Urothelium cell line (cell line): ENCODE measurements at regions not wholly inside any gene's neighbourhood (a gene's known extent, or its start where the extent isn't known, plus 50 kb on each side); places are given as distances from the start of the nearest gene placed in this dataset.

Experiments used
- DNase-seq: peaks from one replicate; pipeline ENCODE4 v3.0.0; 2011; ENCODE audit warnings: low spot score, mixed read lengths
- FAIRE-seq: peaks from 2 replicates; lab custom pipeline; 2011; peaks lifted over from hg19 to GRCh38; lab: Jason Lieb, UNC

DNA sequence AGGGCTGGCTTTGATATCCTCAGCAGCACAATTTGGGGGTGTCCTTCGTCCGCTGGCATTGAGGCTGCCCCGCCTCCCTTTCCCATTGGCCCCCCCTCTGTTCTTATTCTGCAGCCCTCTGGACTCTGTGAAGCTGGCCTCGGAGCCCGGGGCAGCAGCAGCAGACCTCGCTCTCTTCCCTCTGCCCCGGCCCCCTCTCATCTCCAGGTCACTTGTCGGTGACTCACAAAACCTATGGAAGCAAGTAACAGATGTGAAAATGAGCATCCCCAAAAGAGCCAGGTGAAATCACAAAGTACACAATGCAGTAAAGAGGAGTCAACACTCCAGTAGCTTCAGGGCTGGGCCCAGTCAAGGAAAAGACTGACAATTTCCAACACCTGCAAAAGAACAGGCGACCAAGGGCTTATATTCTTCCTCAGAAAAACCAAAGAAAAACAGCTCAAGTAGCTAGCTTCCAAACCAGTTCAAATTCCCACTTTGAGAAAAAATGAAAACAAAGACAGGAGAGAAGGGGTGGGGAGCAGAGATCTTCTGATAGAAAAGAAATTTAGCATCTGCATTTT, 97.5 kb downstream of the ZNF608 start:
- FAIRE-seq (no peak), DNase-seq (no peak)

DNA sequence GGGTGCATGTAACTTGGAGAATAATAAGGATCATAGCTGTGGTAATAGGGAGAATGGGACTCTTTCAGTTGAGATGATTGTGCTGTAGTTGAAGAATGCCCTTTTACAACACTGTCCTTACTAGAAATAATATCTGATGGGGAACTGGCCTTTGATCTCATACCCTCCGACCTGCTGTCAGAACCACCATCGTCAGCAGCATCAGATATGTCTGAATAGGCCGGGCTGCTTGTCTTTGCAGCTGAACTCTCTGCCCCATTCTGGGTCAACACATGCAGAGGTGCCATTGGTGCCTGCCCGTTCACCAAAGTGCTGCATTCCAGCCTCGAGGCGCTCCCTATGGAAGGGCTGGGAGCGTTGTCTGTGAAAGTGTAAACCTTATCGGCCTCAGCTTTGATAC, 99.1 kb downstream of the ZNF608 start:
- FAIRE-seq = no peak
- DNase-seq = no peak

DNA sequence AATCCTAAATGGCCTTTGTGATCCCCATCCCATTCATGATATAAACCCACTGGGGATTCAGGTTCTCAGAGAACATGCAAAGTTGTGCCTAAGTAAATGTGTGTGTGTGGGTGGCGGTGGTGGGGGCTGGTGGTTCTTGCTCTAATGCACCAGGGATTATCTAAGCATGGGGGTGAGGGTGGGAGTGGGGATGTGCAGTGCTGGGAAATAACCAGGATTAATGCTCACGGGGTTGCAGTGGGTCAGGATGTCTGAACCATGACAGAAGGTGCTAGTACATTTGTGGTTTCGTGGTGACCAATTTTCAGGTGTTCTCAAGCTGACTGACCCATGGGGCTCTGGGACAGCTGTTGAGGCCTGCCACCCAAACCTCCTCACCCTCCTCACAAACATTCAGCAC, 101.0 kb downstream of the ZNF608 start:
- DNase-seq (no peak), FAIRE-seq (no peak)

DNA sequence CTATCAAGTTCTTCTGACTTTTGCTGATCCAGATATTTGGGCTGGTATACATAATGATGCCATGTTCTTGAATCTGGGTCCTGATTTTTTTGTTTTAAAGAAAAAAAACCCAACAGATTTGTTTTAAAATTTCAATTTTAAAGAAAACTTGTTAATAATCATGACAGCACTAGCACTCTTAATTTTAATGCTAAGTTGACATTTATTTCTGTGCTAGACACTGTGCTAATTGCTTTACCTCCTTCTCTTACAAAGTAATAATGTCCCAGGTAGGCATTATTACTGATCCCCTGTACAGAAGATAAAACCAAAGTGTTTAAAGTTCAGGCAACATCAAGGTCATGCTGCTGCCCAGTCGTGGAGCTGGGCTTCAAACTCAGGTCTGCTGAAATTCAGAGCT, 101.9 kb downstream of the ZNF608 start:
- no peak for DNase-seq
- FAIRE-seq = no peak

DNA sequence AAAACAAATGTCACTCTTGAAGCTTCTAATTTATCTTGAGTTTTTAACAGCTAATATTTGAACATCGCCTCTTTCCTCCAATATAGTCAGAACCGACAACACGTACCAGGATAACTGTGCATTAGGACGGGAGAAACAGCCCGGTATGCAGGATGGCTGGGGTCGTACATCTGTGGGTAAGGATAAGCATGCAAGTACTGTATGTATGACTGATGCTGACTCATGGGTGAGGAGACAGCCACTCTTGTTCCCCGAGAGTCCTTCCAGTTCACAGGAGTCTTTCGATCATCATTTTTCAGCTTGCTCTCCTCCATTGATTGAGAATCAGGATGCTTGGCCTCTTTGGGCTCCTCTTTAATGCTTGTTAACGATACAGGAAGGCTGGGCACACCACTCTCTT, 102.3 kb downstream of the ZNF608 start:
- FAIRE-seq = no peak

DNA sequence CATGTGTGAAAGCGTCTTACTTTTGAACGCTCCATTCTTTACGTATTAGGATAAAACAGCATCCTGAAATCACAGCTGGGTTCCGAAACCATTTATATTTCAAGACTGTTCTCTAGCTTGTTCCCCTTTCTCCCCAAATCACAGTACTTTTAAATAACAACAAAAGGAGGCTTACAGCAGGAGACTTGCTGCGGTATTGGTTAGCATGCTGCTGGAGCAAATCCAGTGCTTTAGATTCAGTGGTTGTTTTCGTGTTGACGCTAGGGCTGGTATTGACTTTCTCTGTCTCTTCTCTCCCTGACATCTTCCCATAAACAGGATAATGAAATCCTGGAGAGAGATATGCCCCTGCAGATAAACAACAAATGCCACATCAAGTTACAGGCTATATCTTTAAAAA, 103.1 kb downstream of the ZNF608 start:
- no peak for FAIRE-seq
- no peak for DNase-seq

More for the DNA sequence above, 102.3 kb downstream of the ZNF608 start:
- DNase-seq = no peak

DNA sequence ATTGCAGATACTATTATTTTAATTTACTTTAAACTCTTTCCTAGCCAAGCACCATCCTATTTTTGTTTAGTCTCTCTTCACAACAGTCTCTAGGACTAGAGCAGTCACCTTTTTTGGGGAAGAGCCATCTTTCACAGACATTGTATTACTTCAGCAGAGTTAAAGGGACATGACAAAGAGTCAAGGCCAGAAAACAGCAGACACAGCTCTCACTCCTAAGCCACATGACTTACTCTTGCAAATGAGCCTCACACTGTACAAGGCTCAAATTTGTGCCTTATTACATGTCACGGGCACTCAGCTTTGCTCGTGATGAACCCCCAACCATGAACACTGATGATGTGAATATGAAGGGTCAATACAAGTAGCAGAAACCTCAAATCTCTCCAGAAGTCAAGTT, 104.3 kb downstream of the ZNF608 start:
- DNase-seq (no peak), FAIRE-seq (no peak)

DNA sequence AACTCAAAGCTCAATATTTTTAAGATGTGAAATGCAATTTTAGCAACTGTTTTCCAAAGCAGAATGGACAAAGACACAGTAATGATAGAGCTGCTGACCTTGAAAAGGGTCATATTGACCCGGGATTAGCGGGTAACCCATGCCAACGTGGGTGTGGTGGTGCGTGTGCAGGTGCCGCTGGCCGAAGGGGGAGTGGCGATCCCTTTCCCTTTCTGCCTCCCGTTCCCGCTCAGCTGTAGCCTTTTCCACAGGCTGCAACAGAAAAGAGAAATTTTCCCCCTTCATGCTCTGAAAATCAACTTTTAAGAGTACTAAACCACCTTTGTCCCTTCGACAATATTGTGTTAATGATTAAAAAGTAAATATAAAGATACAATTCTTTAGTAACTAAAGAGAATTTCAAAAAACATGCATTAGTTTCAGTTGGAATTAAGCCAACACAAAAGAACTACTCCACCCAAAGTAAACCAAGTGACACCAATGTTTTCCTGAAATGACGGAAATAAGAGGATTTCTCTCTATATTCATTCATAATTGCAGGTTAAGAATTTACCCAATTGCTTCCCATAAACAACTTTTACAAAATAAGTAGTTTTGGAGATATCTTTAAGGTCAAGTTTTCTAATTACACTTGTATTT, 105.2 kb downstream of the ZNF608 start:
- DNase-seq (no peak), FAIRE-seq (no peak)

DNA sequence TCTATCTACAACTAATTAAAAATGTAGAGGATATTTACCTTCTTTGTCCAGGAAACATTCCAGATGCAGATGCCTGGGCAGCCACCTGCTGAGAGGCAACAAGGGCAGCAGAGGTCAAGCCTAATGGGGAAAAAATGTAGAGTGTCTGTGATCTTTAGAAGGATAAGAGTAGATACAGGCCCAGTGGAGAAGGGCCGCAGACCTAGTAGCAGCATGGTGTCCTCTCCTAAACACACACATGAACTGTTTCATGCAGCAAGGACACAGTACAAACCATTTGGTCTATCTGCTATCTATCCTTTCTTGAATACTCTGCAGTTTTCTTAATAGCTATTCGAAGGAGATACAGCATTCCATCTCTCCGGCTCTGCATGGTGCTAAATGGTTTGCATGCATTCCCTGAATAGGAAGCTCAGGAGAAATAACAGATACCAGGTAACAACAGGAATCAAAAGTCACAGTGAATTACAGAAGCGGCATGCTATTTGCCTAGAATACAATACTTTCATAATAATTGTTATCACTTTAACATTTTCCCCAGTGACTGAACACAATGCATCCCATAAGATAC, 107.3 kb downstream of the ZNF608 start:
- DNase-seq = no peak
- FAIRE-seq = no peak

DNA sequence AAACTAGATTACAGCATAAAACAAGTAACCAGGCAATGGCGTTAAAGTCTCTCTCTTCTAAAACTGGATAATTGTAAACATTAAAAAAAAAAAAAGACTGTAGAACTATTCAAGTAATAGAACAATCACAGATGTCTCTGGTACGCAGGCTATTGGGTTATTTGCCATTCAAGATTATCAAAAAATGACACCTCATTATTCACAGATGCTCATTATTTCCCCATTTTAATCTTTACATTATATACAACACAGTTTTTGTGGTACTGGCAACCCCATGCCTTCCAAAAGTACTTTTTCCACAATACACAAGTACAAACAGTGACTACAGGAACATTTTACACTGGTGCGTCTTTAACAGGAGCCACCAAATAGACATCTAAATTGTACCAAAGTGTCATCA, 109.4 kb downstream of the ZNF608 start:
- FAIRE-seq = no peak
- DNase-seq = no peak

DNA sequence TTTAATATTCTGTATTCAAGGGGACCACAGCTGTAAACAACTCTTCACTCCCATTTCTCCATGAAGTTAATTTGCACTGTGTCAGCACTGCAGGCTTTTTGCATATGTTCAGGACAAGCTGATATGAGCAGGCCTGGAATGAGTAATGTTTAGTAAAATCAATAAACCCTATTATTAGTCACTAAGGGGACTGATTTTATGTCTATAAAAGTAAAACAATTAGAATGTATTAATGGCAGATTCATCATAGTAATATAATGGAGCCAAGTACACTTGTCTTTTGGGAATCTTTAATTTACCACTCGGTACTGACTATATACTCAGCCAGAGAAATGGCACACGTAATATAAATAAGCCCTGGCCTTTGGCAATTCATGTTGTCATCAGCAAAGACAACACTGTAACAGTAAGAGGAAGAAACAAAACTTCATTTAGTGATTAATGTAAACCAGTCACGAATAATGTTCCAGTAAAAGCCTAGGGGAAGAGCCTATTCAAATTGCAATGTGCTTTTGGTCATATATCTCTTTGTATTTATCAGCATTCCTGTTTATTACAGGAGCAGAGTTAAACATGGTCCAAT, 111.6 kb downstream of the ZNF608 start:
- FAIRE-seq = no peak
- no peak for DNase-seq

DNA sequence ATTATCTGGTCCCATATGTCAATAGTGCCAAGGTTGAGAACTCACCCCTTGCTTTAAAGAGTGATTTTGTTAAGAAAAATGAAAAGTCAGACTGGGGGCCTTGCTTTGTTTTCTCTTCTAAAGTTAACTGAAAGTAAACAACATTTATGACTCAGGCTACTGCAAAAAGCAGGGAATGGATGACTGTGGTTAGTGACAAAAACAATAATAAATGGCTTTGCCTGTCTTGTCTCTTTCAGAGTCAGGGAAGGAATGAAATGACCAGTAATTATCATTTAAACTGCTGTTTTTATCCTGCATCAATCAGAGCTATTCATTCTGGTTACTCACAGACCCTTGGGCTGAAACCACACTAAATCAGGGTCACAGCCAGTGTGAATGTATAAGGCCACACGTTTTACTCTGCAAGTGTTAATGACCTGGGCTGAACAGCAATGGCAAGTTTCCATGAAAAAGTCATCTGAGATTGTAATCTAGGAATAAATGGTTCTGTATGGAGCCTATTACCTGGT, 112.2 kb downstream of the ZNF608 start:
- DNase-seq = no peak
- FAIRE-seq = no peak

DNA sequence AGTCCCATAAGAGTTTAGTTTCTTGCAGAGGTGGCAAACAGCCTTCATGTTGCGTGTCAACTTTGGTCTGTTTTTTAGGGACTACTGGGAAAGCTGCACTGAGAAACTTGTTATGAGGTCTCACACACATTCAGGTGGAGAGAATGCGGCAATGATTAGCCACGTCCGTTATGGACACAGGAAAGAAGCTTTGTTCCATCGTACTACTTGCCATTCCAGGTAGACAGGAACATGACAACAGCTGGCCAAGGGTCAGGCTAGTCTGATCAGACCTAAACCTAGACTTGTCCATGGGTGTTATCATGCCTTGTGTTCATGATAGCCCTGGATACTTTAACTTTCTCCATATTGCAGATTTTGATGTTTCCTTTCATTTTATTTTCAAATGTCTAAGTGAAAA, 113.2 kb downstream of the ZNF608 start:
- FAIRE-seq = no peak

DNA sequence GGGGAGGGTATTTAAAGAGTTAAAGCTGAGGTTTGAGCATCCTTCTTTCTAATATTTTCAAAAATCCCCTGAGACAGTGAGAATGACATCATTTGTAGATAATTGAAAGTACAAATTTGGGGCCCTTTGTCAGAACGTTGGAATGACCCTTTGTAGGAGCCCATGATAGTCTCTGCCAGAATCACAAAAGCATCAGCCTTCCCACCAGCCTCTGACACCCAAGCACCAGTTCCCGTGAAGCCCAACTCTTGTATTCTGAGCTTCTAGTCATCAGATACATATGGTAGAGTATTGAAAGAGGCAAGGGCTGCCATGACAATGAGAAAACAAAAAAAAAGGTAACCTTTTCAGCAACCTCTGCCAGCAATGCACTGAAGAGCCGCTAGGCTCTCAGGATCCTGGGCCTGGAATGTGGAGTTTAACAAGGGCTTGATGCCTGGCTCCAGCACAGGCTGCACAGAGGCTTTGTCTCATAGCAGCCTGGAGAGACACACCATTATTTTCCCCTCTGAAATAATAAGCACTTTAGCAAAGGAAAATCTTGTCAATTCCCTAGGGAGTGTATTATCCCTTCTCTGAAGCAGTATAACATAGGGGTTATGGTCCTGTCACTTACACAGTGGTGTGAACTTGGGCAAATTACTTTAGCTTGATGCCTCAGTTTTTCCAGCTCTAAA, 114.4 kb downstream of the ZNF608 start:
- DNase-seq = no peak

More for the DNA sequence above, 113.2 kb downstream of the ZNF608 start:
- DNase-seq = no peak

DNA sequence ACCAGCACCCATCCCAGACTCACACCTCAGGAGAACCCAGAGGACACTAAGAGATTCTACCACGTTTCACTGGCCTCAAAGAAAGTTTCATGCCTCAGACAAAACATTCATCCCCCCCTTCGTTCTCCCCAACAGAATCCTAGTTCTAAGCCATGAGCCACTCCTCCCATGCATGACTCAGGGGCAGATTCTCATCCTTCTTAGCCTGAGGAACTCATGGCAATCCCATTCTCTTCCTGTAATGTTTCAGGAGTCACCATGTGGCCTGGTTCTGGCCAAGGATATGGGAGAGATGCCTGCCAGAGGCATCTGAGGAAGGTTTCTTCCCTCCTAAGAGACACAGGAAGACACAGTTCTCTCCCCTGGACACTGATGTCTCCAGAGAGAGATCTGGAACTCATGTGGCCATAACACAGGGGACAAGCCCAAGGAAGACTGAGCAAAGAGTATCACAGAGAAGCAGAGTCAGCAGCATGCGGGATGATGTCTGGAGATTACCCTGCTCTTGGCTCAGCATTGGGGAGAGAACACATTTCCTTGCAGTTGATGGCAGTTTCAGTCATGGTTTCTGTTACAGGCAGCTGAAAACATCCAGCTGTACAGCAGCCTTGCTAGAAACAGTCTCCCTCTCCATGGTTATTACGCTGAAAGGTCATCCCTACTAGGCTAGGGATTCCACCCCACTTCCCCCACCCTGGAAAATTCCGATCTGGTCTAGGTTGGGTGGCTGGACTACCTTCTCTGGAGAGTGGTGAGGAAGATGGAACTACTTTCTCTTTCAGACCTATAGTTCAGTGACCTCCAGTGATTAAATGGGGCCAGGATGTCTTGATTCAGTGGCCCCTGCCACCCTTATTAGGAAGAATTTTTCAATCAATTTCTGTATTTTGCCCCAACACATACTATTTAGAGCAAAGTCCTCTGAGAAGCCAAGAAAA, 115.4 kb downstream of the ZNF608 start:
- DNase-seq (peak; percentile 18), FAIRE-seq (peak; percentile 35)

More for the DNA sequence above, 114.4 kb downstream of the ZNF608 start:
- FAIRE-seq = no peak

DNA sequence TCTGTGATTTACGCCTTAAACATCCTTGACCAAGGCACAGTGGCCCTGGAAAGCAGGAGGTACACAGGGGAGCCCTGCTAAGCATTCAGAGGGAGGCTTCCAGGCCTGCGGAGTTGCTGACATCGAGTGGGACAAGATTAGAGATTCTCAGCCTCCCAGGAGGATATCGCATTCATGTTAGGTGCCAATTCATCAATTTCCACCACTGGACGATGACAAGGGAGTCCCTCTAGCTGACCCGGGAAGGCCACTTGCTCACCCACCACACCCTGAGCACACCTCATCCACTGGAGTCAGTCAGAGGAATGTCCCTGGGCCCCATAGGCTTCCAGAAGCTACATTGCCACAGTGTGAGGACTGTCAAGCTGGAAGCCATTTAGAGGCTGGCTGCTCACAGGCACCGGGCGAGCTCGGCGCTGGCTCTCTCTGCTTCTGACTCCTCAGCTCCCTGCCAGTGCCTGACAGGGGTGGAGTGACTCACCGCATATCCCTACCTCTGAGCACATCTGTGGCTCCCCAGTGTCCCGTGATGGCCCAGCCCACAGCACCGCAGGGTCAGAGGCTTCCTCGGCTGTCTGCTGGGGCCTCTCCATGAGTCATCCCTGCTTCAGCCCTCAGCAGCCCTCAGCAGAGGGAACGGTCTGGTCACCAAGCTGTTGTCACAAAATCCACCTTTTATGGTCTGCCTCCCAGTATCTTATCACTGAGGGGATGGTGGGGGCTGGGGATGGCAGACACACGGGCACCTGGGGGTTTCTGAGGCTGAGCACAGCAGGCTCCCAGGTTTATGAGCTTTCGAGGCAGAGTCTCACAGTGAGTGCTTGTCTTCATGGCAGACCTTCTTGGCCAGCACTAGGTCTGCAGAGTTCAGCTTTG, 117.5 kb downstream of the ZNF608 start:
- peak; percentile 98 for DNase-seq
- peak; percentile 96 for FAIRE-seq

DNA sequence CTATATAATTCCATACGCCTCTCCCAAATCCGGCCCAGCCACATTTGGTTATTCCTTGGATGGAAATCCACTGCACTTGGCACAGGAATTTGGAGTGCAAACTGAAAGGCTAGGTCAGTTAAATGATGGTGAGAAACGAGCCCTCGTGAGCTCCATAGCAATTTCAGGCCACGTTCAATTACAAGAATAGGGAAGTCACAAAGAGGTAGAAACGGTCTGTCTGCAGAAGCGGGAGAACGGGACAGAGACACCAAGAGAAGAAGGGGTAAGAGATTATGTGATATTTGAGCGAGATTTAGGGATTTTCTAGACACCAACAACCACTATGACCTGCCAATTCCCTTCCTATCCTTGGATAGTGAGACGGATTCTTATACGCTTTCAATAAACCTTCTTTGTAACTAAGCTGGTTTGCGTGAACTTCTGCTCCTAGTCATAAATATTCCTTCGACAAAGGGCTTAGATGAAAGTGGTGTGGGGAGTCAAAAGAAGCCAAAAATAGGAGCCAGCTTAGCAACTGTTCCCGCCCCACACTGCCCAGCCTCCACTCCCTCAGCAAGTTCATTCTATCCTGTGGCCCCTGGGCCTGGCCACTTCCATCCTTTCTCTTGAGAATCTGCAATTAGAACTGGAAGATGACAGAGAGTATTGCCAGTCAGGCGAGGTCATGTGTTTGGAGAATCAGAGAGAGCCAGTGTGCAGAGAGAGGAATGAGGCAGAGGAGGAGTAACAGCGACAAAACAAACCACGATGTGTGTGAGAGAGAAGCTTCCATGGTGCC, 118.4 kb downstream of the ZNF608 start:
- peak; percentile 48 for FAIRE-seq

DNA sequence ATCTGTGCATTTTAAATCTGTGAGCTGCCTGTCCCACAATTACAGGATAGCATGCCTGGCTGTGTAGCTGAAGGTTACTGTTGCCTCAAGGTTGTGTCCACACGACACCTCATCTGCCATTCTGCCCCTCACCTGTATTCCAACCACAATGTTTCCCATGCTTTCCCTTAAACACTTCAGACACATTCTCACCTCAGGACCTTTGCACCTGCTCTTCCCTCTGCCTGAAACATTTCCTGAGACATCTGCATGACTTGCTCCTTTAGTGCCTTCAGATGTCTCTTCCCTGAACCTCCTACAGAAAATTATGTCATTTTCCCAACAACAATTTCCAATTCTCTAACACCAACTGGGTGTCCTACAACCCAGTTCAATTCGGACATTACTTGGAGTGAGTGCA, 120.4 kb downstream of the ZNF608 start:
- FAIRE-seq = no peak

More for the DNA sequence above, 118.4 kb downstream of the ZNF608 start:
- DNase-seq = no peak

DNA sequence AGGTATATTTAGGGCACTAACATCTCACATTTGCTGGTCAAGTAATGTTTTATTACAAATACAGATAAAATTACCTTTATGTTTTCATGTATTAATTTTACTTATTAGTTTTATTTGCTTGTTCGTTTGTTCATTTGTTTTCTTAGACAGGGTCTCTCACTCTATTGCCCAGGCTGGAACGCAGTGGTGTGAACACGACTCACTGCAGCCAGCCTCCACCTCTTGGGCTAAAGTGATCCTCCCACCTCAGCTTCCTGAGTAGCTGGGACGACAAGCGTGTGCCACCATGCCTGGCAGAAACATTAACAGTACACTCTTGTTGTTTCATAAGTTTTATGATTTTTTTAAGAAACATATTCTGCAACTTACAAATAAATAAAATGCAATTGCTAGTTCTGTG, 123.2 kb downstream of the ZNF608 start:
- DNase-seq (no peak), FAIRE-seq (no peak)

More for the DNA sequence above, 120.4 kb downstream of the ZNF608 start:
- DNase-seq = no peak
